GM12874 (cell line): ENCODE measurements at regions not wholly inside any gene's neighbourhood (a gene's known extent, or its start where the extent isn't known, plus 50 kb on each side); places are given as distances from the start of the nearest gene placed in this dataset.

Source experiments
- TF ChIP-seq, protein P1 (sequence below): IDR thresholded peaks from 2 replicates; pipeline ENCODE4 v1.5.1; 2011; ENCODE audit warnings: low read depth, mild to moderate bottlenecking, control low read depth, low read length, moderate library complexity; ENCODE audit not compliant: insufficient read depth

DNA sequence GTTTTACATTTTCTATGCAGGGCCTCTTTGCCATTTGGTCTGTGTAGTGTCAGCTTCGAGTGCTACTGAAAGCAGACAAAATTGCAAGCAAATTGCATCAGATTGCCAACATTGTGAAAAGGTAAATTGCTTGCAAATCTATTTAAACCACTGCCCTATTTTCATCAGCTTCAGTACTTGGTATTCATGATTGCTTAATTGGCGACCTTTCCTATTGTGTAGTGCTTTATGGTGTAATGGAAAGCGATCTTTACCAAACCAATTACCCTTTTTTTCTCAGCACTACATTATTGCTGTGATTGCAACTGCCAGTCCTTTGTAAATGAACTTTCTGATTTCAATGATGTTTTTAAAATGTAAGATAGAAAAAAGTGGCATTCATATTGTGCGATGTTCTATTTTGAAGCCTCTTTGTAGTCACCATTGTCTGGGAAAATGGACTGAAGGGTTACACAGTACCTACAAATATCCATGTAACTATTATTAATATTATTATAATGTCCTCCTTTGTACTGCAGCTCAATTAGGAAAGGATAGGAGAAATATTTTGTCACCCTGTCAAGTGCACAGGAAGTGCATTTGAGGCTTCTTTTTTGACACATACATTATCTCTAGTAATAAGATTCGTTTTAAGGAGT lies 177.7 kb upstream of the SP8 start:
- TF ChIP-seq, protein P1, sequence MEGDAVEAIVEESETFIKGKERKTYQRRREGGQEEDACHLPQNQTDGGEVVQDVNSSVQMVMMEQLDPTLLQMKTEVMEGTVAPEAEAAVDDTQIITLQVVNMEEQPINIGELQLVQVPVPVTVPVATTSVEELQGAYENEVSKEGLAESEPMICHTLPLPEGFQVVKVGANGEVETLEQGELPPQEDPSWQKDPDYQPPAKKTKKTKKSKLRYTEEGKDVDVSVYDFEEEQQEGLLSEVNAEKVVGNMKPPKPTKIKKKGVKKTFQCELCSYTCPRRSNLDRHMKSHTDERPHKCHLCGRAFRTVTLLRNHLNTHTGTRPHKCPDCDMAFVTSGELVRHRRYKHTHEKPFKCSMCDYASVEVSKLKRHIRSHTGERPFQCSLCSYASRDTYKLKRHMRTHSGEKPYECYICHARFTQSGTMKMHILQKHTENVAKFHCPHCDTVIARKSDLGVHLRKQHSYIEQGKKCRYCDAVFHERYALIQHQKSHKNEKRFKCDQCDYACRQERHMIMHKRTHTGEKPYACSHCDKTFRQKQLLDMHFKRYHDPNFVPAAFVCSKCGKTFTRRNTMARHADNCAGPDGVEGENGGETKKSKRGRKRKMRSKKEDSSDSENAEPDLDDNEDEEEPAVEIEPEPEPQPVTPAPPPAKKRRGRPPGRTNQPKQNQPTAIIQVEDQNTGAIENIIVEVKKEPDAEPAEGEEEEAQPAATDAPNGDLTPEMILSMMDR: no peak

DNA sequence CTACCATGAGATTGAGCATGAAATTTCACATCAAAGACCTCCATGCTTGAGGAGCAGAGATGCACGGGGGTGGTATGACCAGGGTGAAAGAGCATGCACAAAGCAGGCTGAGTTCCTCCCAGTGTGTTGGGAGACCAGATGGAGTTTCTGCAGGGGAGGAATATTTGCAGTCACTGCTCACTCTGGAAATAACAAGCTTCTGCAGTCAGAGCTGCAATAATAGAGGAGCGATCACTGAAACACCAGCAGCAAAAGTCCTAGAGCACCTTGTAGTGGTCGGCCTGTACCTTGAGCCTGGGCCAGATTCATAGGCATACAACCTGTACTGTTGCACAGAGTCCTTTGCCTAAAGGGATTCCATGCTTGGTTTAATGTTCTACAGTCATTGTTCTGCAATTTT lies 184.5 kb upstream of the SP8 start:
- TF ChIP-seq, protein P1: no peak

DNA sequence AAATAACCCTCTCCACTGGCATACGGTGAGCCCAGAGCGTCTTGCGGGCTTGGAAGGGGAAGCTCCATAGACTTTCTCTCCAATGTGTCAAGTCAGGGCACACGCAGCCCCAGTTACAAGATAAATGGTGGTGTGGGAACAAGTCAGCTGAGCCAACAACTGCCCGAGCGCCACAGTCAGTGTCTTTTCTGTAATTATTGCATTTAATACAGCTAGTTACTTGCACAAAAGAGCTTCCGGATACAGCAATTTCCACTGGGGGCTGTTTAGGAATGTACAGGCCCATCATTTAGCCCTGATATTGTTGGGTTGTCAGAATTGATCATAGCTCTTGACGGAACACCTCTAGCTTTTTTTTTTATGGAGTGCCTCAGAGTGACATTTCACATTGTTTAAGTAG lies 193.5 kb upstream of the SP8 start:
- TF ChIP-seq, protein P1: no peak

DNA sequence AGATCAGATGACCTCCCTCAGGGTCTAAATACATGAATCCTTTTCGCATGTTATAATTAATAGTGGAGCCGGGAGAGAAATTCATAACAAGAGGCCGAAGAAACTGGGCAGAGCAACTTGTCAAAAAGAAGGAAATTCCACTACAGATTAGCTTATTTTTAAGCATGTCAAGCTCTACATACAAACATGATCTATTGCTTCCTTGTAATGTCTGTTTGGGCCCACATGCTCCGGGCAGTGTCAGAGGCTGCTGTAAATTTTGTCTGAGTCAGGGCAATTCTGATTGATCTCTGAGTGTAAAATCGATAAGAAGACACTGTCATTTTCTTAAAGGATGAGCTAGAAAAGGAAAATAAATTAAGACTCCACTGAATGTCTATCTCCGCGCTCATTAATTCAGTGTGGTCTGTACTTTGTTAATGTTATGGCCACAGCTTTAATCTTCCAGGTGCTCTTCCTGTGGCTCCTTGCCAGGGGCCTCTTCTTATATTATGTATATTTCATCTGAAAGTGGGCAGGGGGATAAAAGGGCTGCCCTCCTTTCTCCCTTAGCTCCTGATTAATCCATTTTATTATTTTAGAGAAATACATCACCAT lies 194.1 kb upstream of the SP8 start:
- TF ChIP-seq, protein P1: no peak

DNA sequence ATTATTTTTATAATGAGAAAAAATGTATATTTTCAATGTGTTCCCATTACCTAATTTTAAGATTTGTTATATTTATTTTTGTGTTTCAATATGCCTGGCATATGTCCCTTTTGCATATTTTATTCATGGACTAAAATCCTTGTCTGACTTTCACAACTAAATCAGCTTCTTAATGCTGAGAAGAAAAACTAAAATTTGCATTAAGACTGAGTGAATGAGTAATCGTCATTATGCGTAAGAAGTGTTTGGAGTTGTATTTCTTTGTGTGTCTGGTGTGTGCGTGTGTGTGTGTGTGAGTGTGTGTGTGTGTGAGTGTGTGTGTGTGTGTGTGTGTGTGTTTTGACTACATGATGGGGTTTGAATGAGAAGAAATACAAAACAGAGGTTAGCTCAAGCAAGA lies 201.7 kb upstream of the SP8 start:
- TF ChIP-seq, protein P1: no peak

DNA sequence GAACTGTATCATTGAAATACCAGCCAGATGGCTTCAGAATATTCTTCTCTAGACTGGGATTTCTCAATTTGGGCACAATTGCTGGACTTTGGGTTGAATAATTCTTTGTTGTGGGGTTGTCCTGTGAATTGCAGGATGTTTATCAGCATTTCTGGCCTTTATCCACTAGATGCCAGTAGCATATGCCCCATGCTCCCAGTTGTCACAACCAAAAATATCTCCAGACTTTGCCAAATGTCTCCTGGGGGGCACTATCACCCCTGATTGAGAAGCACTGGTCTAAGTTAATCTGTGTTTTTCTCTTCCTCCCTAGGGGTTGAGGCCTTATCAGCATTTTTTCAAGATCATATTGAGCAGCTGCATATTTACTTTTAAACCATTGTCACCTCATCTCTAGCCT lies 204.9 kb upstream of the SP8 start:
- TF ChIP-seq, protein P1: no peak

DNA sequence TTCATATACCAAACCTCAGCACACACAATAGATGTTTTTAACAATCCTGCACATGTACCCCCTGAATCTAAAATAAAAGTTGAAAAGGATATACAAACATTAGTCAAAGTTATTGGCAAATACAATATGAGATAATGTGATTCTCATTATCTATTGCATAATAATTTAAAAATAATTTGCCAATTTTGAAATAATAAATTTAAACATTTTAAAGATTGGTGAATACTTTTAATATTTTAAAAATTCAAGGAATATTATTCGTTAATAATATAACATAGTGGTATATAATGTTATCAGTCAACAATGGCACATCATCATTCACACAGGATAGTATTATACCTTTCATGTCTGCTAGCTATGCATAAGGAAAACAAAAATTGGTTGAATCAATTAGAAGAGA lies 207.0 kb upstream of the SP8 start:
- TF ChIP-seq, protein P1: no peak

DNA sequence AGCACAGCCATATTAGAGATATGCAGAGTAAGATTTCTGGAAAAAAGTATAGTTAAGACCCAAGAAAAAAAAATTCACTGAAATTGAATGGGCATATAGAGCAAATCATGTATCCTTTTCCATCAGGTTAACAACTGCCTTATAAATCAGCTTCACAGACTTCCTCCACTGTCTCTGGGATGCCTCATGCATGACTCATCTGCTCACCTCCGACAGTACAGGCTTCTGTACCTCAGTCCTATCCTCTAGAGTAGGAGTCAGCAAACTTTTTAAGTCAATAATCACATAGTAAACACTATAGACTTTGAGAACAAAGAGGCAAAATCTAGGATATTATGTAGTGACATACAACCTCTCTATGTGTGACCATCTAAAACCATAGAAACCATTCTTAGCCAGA lies 211.6 kb upstream of the SP8 start:
- TF ChIP-seq, protein P1: no peak
